Activated CD8-positive, alpha-beta memory T cell treated with anti-CD3 and anti-CD28 coated beads, Interleukin-2, amount 50 U/mL, for 4 hours (primary cell): ENCODE measurements at regions not wholly inside any gene's neighbourhood (a gene's known extent, or its start where the extent isn't known, plus 50 kb on each side); places are given as distances from the start of the nearest gene placed in this dataset.
"Not testable (repeated sequence)": the region's sequence is repeated elsewhere in the genome, so short reads cannot be mapped to it uniquely, and the experiment has no call there.

Source experiments
- DNase-seq: peaks from one replicate; pipeline ENCODE4 v3.0.0-alpha.2; 2020

GRCh38 chr3:87792534-87793336, 266.1 kb downstream of the CGGBP1 start, which contains the start of gene HTR1F:
HTR1F (plus strand) TSS chr3:87792706.
- DNase-seq: no peak

GRCh38 chr3:87792198-87792533, 266.6 kb downstream of the CGGBP1 start:
- DNase-seq: no peak

- DNase-seq: no peak
Measured at GRCh38 chr3:87791248-87792027, 267.4 kb downstream of the CGGBP1 start.

- DNase-seq: not testable (repeated sequence)
Measured at GRCh38 chr3:87789049-87789448, 269.8 kb downstream of the CGGBP1 start.

- DNase-seq: no peak
Measured at GRCh38 chr3:87788516-87788915, 270.3 kb downstream of the CGGBP1 start.

- no peak for DNase-seq
Measured at GRCh38 chr3:87780811-87781210, 278.0 kb downstream of the CGGBP1 start.

GRCh38 chr3:87778876-87779275, 279.9 kb downstream of the CGGBP1 start:
- no peak for DNase-seq

- DNase-seq: peak; percentile 29
Measured at GRCh38 chr3:87771337-87772192, 287.2 kb downstream of the CGGBP1 start.

GRCh38 chr3:87766721-87767120, 292.1 kb downstream of the CGGBP1 start:
- no peak for DNase-seq

- DNase-seq: no peak
Measured at GRCh38 chr3:87765256-87765655, 293.5 kb downstream of the CGGBP1 start.

GRCh38 chr3:87761795-87762194, 297.0 kb downstream of the CGGBP1 start:
- no peak for DNase-seq

GRCh38 chr3:87761341-87761740, 297.5 kb downstream of the CGGBP1 start:
- DNase-seq: no peak

GRCh38 chr3:87756616-87757015, 302.2 kb downstream of the CGGBP1 start:
- DNase-seq: no peak

GRCh38 chr3:87755852-87756251, 303.0 kb downstream of the CGGBP1 start:
- DNase-seq: no peak

GRCh38 chr3:87742250-87742649, 316.6 kb downstream of the CGGBP1 start:
- no peak for DNase-seq

- DNase-seq: not testable (repeated sequence)
Measured at GRCh38 chr3:87740894-87741293, 317.9 kb downstream of the CGGBP1 start.

GRCh38 chr3:87737817-87738216, 321.0 kb downstream of the CGGBP1 start:
- not testable (repeated sequence) for DNase-seq

- no peak for DNase-seq
Measured at GRCh38 chr3:87733671-87734367, 325.0 kb downstream of the CGGBP1 start.

GRCh38 chr3:87732294-87732693, 326.5 kb downstream of the CGGBP1 start:
- DNase-seq: no peak

GRCh38 chr3:87727783-87728182, 331.0 kb downstream of the CGGBP1 start:
- no peak for DNase-seq

- no peak for DNase-seq
Measured at GRCh38 chr3:87719060-87719459, 339.7 kb downstream of the CGGBP1 start.

GRCh38 chr3:87710511-87710910, 348.3 kb downstream of the CGGBP1 start:
- no peak for DNase-seq

- no peak for DNase-seq
Measured at GRCh38 chr3:87710028-87710427, 348.8 kb downstream of the CGGBP1 start.
